Large intestine (tissue), 3 donors: ENCODE measurements at regions not wholly inside any gene's neighbourhood (a gene's known extent, or its start where the extent isn't known, plus 50 kb on each side); places are given as distances from the start of the nearest gene placed in this dataset.

ENCODE experiments used
- DNase-seq, 2 donors: peaks; one replicate each; pipeline versions ENCODE4 v3.0.0 to v3.0.0-alpha.2; 2013
- H3K27ac ChIP-seq: one replicate; pipeline ENCODE4 v1.5.1; 2013; ENCODE audit warnings: low read length
- H3K27me3 ChIP-seq: 2 replicates; pipeline ENCODE4 v1.6.1; 2013; ENCODE audit warnings: low read length; ENCODE audit not compliant: control insufficient read depth, insufficient read depth
- H3K36me3 ChIP-seq: 2 replicates; pipeline ENCODE4 v1.6.1; 2013; ENCODE audit warnings: low read length; ENCODE audit not compliant: control insufficient read depth, insufficient read depth
- H3K4me1 ChIP-seq: one replicate; pipeline ENCODE4 v1.6.1; 2013; ENCODE audit warnings: low read length; ENCODE audit not compliant: control insufficient read depth, insufficient read depth
- H3K4me3 ChIP-seq: one replicate; pipeline ENCODE4 v1.5.1; 2013; ENCODE audit warnings: low read length
- H3K9me3 ChIP-seq: one replicate; pipeline ENCODE4 v1.6.1; 2013; ENCODE audit warnings: mild to moderate bottlenecking, low read depth, low read length, moderate library complexity; ENCODE audit not compliant: control insufficient read depth
- WGBS: methylation state at CpG from one replicate; pipeline ENCODE4 v1.1.5; 2013; ENCODE audit warnings: low lambda C conversion rate; ENCODE audit not compliant: insufficient coverage; 5-methylcytosine and 5-hydroxymethylcytosine counted together

GRCh38 chr13:97561182-97561581 is 127.2 kb downstream of the RAP2A start:
- H3K4me1 ChIP-seq = no peaks in the 10 kb centered on the region
- no peak overlapping the region for H3K4me3 ChIP-seq
- 71% methylated on average over 1 of the region's 1 CpG for WGBS
- H3K27me3 ChIP-seq = no peaks in the 10 kb centered on the region
- DNase-seq = no peak
- no peaks in the 10 kb centered on the region for H3K9me3 ChIP-seq
- no peak overlapping the region for H3K27ac ChIP-seq
- no peaks in the 10 kb centered on the region for H3K36me3 ChIP-seq

GRCh38 chr13:97562962-97563361 is 129.0 kb downstream of the RAP2A start:
- Histone ChIP-seq H3K27ac (no peak overlapping the region), H3K4me1 (peaks cover 7% of the 10 kb centered on the region), H3K4me3 (no peak overlapping the region), H3K9me3 (no peaks in the 10 kb centered on the region), H3K36me3 (no peaks in the 10 kb centered on the region), H3K27me3 (no peaks in the 10 kb centered on the region)
- WGBS = 89% methylated on average over 1 of the region's 1 CpG
- no peak for DNase-seq

- Histone ChIP-seq H3K27me3 (no peaks in the 10 kb centered on the region), H3K27ac (no peak overlapping the region), H3K4me1 (peaks cover 14% of the 10 kb centered on the region), H3K4me3 (no peak overlapping the region), H3K36me3 (no peaks in the 10 kb centered on the region), H3K9me3 (no peaks in the 10 kb centered on the region)
- no peak for DNase-seq
- 100% methylated on average over 2 of the region's 5 CpGs for WGBS
These were observed 131.0 kb downstream of the RAP2A start for GRCh38 chr13:97564956-97565355.

GRCh38 chr13:97565906-97566305 is 131.9 kb downstream of the RAP2A start:
- no CpG with 5 or more reads among the region's 3 CpGs for WGBS
- H3K9me3 ChIP-seq = no peaks in the 10 kb centered on the region
- peaks cover 14% of the 10 kb centered on the region for H3K4me1 ChIP-seq
- DNase-seq = no peak
- no peak overlapping the region for H3K4me3 ChIP-seq
- H3K27ac ChIP-seq = no peak overlapping the region
- H3K36me3 ChIP-seq = no peaks in the 10 kb centered on the region
- H3K27me3 ChIP-seq = no peaks in the 10 kb centered on the region

- WGBS = no CpG with 5 or more reads among the region's 2 CpGs
These were observed 132.9 kb downstream of the RAP2A start for GRCh38 chr13:97566907-97567306.

GRCh38 chr13:97567510-97568243 is 133.7 kb downstream of the RAP2A start:
- Histone ChIP-seq H3K27ac (peak overlapping the region; percentile 77), H3K27me3 (no peaks in the 10 kb centered on the region), H3K36me3 (no peaks in the 10 kb centered on the region), H3K4me3 (no peak overlapping the region), H3K4me1 (peaks cover 14% of the 10 kb centered on the region), H3K9me3 (no peaks in the 10 kb centered on the region)
- no CpG with 5 or more reads among the region's 3 CpGs for WGBS
- DNase-seq = peak; percentile 87 to 90

More at GRCh38 chr13:97566907-97567306, 132.9 kb downstream of the RAP2A start:
- H3K9me3 ChIP-seq = no peaks in the 10 kb centered on the region
- no peak overlapping the region for H3K27ac ChIP-seq
- H3K4me3 ChIP-seq = no peak overlapping the region
- H3K4me1 ChIP-seq = peaks cover 14% of the 10 kb centered on the region
- H3K36me3 ChIP-seq = no peaks in the 10 kb centered on the region
- no peak for DNase-seq
- H3K27me3 ChIP-seq = no peaks in the 10 kb centered on the region

- no peaks in the 10 kb centered on the region for H3K36me3 ChIP-seq
- no peak overlapping the region for H3K27ac ChIP-seq
- no peaks in the 10 kb centered on the region for H3K27me3 ChIP-seq
- DNase-seq = no peak
- no peaks in the 10 kb centered on the region for H3K9me3 ChIP-seq
- no peak overlapping the region for H3K4me3 ChIP-seq
- WGBS = no CpG with 5 or more reads among the region's 1 CpG
- H3K4me1 ChIP-seq = peaks cover 14% of the 10 kb centered on the region
These were observed 134.9 kb downstream of the RAP2A start for GRCh38 chr13:97568850-97569249.

- 100% methylated on average over 2 of the region's 8 CpGs for WGBS
- no peak overlapping the region for H3K27ac ChIP-seq
- H3K4me1 ChIP-seq = peaks cover 14% of the 10 kb centered on the region
- H3K36me3 ChIP-seq = no peaks in the 10 kb centered on the region
- DNase-seq = no peak
- no peaks in the 10 kb centered on the region for H3K9me3 ChIP-seq
- H3K27me3 ChIP-seq = no peaks in the 10 kb centered on the region
- no peak overlapping the region for H3K4me3 ChIP-seq
These were observed 135.9 kb downstream of the RAP2A start for GRCh38 chr13:97569841-97570240.

GRCh38 chr13:97570442-97570841 is 136.5 kb downstream of the RAP2A start:
- Histone ChIP-seq H3K36me3 (no peaks in the 10 kb centered on the region), H3K27me3 (no peaks in the 10 kb centered on the region), H3K9me3 (no peaks in the 10 kb centered on the region), H3K27ac (no peak overlapping the region), H3K4me3 (no peak overlapping the region), H3K4me1 (peaks cover 14% of the 10 kb centered on the region)
- 86% methylated on average over 1 of the region's 3 CpGs for WGBS
- no peak for DNase-seq

GRCh38 chr13:97573011-97573410 is 139.0 kb downstream of the RAP2A start:
- H3K9me3 ChIP-seq = no peaks in the 10 kb centered on the region
- no peaks in the 10 kb centered on the region for H3K27me3 ChIP-seq
- no peak for DNase-seq
- no peaks in the 10 kb centered on the region for H3K36me3 ChIP-seq
- WGBS = no CpG with 5 or more reads among the region's 1 CpG
- no peak overlapping the region for H3K4me3 ChIP-seq
- H3K4me1 ChIP-seq = peaks cover 7% of the 10 kb centered on the region
- H3K27ac ChIP-seq = no peak overlapping the region

- no peaks in the 10 kb centered on the region for H3K27me3 ChIP-seq
- no peak overlapping the region for H3K4me3 ChIP-seq
- H3K9me3 ChIP-seq = no peaks in the 10 kb centered on the region
- no CpG with 5 or more reads among the region's 5 CpGs for WGBS
- H3K36me3 ChIP-seq = no peaks in the 10 kb centered on the region
- H3K27ac ChIP-seq = no peak overlapping the region
- H3K4me1 ChIP-seq = no peaks in the 10 kb centered on the region
- no peak for DNase-seq
These were observed 141.0 kb downstream of the RAP2A start for GRCh38 chr13:97574926-97575325.
